ENCODE measurements at regions not wholly inside any gene's neighbourhood (a gene's known extent, or its start where the extent isn't known, plus 50 kb on each side); places are given as distances from the start of the nearest gene placed in this dataset.

- H3K36me3 Mint-ChIP-seq (ENCODE audit: insufficient read depth in 1 of 3, low read depth in 3 of 3) = peaks cover 0 to 4% (median 0%) of the 10 kb centered on the region in 3 experiments; a peak in 2 of 7 replicates
- TF ChIP-seq CTCF (conservative IDR thresholded peaks at IDR 0.05) = no peak
These were observed 671.6 kb downstream of the DIAPH3 start for GRCh38 chr13:59492030-59492636.

More at GRCh38 chr13:59492030-59492636, 671.6 kb downstream of the DIAPH3 start:
- Mint-ChIP-seq H3K27me3 (ENCODE audit: low read depth) (peaks cover 2% of the 10 kb centered on the region), H3K9me3 (no peaks in the 10 kb centered on the region), H3K4me3 (no peak overlapping the region), H3K27ac (peak overlapping the region in 1 of 3 experiments; percentile 37; a peak in 2 of 7 replicates), H3K4me1 (peaks cover 23 to 30% of the 10 kb centered on the region in 2 experiments)
- Histone ChIP-seq H2BK15ac (ENCODE audit: low read depth, low read length) (no peak overlapping the region), H2BK12ac (ENCODE audit: insufficient read length, low read depth, low read length) (no peak overlapping the region), H2BK20ac (ENCODE audit: low read depth, low read length, poor library complexity, severe bottlenecking) (no peak overlapping the region), H3K27me3 (ENCODE audit: insufficient read depth, low read length) (no peaks in the 10 kb centered on the region), H3K79me2 (ENCODE audit: insufficient read depth, low read length) (no peaks in the 10 kb centered on the region), H2BK120ac (ENCODE audit: low read depth, low read length, poor library complexity, severe bottlenecking) (no peak overlapping the region), H4K8ac (replicated peaks; ENCODE audit: insufficient read length, low read depth, low read length) (no peak overlapping the region), H4K20me1 (ENCODE audit: control insufficient read depth, insufficient read depth, insufficient read length) (no peaks in the 10 kb centered on the region), H3K14ac (ENCODE audit: insufficient read depth, low read length) (no peak overlapping the region), H2BK5ac (ENCODE audit: insufficient read length, low read length) (no peak overlapping the region), H2AFZ (ENCODE audit: low read length) (no peak overlapping the region), H3K4me2 (ENCODE audit: insufficient read depth, insufficient read length, low read length) (no peak overlapping the region), H4K5ac (ENCODE audit: insufficient read length, low read depth, low read length) (no peak overlapping the region), H3K23me2 (ENCODE audit: insufficient read length, low read depth, low read length, poor library complexity, severe bottlenecking) (no peaks in the 10 kb centered on the region), H3K18ac (ENCODE audit: insufficient read length, low read depth, low read length) (no peak overlapping the region), H3K9ac (ENCODE audit: extremely low read depth, insufficient read length, low read length) (no peak overlapping the region), H3K27ac (ENCODE audit: insufficient read length, low read depth, low read length) (no peak overlapping the region), H3K4me1 (ENCODE audit: insufficient read depth, low read length) (no peaks in the 10 kb centered on the region), H3K79me1 (ENCODE audit: insufficient read depth, low read depth, low read length, poor library complexity, severe bottlenecking) (no peaks in the 10 kb centered on the region), H3T11ph (ENCODE audit: low read length) (no peak overlapping the region), H3K23ac (ENCODE audit: insufficient read length, low read depth, low read length) (no peak overlapping the region), H4K91ac (ENCODE audit: insufficient read length, low read depth, low read length) (no peak overlapping the region), H3K4ac (ENCODE audit: low read depth, low read length) (no peak overlapping the region), H3K56ac (ENCODE audit: insufficient read length, low read depth, low read length) (no peak overlapping the region), H3K9me3 (ENCODE audit: control insufficient read depth, low read depth, low read length) (no peaks in the 10 kb centered on the region), H2AK5ac (ENCODE audit: insufficient read length, low read length) (no peak overlapping the region)
- no CpG with 5 or more reads among the region's 2 CpGs for WGBS (ENCODE audit: extremely low coverage, insufficient read length, low lambda C conversion rate)
- no peak for DNase-seq
